Spleen (tissue), 7 donors: ENCODE measurements at regions not wholly inside any gene's neighbourhood (a gene's known extent, or its start where the extent isn't known, plus 50 kb on each side); places are given as distances from the start of the nearest gene placed in this dataset.

Experiments
- POLR2AphosphoS5 ChIP-seq, 3 donors: sonication (generic); formaldehyde crosslinking; IDR thresholded peaks; one replicate each; pipeline ENCODE4 v1.5.1; 2017; ENCODE audit warnings: antibody characterized with exemption in 3 of 3
- TF ChIP-seq, protein P1 (sequence below), 11 experiments: fragments of 200-600 bp in 7 of 11; fragments of 450-650 bp in 4 of 11; sonication (generic) in 4 of 11; IDR thresholded peaks in 8 of 11; conservative IDR thresholded peaks in 3 of 11; 1 replicate in 7 of 11; 2 replicates in 4 of 11; pipeline versions ENCODE4 v1.4.0 to v1.8.0; 2016 to 2021; ENCODE audit warnings: antibody characterized with exemption in 11 of 11, inconsistent platforms in 4 of 11, mild to moderate bottlenecking in 1 of 11
- donor health status: DM: no; HTN: no; CAD: no; lungs with moderate emphysema.
- donor health status: DM: no; HTN: no; CAD: no.
- donor health status: DM: no; HTN: no; CAD: no.

DNA sequence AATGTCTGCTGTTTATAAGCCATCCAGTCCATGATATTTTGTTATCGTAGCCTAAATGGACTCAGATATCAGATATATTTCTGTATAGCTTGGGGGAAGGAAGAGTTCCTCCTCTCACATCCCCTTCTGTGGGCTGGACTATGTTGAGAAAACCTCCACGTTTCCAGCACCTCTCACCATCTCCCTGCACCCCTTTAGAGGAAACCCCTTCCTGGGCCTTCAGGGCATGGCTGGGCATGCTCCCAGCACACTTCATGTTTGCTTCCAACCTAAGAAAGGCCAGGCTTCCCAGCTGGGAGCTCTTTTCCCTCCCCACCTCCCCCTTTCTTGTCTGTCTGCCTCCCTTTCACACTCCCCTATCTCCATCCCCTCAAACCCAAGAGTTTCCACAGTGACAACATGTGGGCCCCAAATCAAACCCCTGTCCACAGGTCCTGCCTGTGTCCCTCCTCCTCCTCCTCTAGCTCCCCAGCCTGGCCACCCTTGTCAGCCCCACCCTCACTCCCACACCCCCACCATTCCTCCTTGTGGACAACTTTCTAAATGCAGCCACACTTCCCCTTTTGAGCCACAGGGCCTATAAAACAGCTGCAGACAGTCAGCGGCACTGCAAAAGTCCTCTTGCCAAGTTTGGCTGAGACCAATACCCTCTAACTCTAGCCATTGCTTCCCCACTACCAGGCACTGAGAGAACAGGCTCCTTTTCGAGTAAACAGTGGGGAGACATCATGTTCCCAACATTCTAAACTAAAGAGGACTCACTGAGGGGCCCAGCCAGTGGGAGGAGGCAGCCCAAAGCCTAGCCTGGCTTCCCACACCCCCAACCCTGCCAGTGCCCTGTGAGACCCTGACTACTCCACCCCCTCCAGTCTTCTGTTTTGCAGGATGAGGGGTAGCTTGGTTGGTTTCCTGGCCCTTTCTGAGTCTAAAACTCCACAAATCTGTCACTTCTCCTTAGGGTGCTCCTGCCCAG lies 120.5 kb downstream of the ZFP36L2 start:
- TF ChIP-seq, protein P1, sequence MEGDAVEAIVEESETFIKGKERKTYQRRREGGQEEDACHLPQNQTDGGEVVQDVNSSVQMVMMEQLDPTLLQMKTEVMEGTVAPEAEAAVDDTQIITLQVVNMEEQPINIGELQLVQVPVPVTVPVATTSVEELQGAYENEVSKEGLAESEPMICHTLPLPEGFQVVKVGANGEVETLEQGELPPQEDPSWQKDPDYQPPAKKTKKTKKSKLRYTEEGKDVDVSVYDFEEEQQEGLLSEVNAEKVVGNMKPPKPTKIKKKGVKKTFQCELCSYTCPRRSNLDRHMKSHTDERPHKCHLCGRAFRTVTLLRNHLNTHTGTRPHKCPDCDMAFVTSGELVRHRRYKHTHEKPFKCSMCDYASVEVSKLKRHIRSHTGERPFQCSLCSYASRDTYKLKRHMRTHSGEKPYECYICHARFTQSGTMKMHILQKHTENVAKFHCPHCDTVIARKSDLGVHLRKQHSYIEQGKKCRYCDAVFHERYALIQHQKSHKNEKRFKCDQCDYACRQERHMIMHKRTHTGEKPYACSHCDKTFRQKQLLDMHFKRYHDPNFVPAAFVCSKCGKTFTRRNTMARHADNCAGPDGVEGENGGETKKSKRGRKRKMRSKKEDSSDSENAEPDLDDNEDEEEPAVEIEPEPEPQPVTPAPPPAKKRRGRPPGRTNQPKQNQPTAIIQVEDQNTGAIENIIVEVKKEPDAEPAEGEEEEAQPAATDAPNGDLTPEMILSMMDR (IDR thresholded peaks at IDR 0.05 in 8 of 11, conservative IDR thresholded peaks at IDR 0.05 in 3 of 11) = peak in 9 of 11 experiments; percentile 47 to 82 (median 69)
- peak in 2 of 3 donors; percentile 40 to 78 for TF ChIP-seq POLR2AphosphoS5 (IDR thresholded peaks at IDR 0.05)
